Erythroblast (primary cell): ENCODE measurements at regions not wholly inside any gene's neighbourhood (a gene's known extent, or its start where the extent isn't known, plus 50 kb on each side); places are given as distances from the start of the nearest gene placed in this dataset.

Source experiments
- DNase-seq, 2 experiments: peaks; one replicate each; lab custom pipeline; 2025; lab: John Stamatoyannopoulos, UW
- GATA1 ChIP-seq: IDR thresholded peaks from 2 replicates; pipeline ENCODE4 v1.6.1; 2011; ENCODE audit warnings: low read depth, mild to moderate bottlenecking, control low read depth, low read length, moderate library complexity
- POLR2A ChIP-seq: IDR thresholded peaks from 2 replicates; pipeline ENCODE4 v1.6.1; 2011; ENCODE audit warnings: mild to moderate bottlenecking, low read length

DNA sequence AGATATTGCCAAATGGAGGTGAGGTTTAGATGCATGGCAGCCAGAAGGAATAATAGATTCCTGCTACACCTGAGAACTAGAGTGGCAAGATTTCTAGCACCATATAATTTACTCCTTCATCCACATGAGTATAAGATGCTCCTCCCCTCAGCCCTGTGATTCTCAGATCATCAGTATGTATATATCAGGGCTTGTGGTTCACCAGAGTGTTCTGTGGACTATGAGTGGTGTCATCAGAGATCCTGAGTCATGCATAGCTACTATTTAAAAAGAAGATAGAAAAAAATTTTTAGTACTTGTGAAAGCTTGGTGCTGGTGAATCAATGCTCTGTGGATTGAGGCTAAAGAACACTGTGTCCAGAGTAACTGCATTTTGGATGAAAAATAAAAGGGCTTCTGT, 285.9 kb downstream of the BMP4 start:
- TF ChIP-seq POLR2A (no peak), GATA1 (no peak)
- no peak for DNase-seq

DNA sequence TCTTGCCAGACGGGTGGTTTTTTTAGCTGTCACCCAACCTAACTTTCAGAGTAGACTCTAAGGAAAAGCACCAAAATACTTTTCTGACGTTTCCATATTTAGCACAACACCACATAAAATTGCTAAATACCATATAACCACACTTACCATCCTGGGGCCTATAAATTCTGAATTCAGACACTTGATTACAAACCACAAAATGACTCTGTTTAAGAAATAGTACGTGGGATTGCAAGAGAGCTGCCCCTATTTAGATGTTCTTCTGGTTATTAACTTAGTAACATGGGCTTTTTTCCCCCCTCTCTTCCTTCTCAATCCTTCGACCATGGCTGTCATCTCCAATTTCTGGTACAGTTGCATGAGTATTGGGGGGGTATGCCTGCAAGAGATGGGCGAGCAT, 287.7 kb downstream of the BMP4 start:
- TF ChIP-seq GATA1 (no peak), POLR2A (no peak)
- no peak for DNase-seq

DNA sequence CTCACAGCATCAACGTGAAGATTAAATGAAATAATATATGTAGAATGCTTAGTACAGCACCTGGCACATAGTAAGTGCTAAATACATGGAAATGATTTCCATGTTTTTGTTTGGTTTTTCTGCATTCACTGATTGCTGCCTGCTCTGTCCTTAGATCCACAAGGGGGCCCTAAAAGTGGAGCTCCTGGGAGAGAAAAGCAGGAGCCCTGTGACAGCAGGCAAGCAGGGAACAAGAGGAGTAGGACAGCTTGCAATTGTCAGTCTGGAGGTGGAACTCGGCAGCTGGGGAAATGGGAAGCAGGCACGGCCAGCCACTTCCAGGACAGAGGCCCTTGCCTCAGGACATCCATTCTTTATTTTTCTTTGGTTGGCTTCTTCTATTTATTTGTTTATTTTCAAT, 292.9 kb downstream of the BMP4 start:
- DNase-seq = no peak
- TF ChIP-seq GATA1 (no peak), POLR2A (no peak)

DNA sequence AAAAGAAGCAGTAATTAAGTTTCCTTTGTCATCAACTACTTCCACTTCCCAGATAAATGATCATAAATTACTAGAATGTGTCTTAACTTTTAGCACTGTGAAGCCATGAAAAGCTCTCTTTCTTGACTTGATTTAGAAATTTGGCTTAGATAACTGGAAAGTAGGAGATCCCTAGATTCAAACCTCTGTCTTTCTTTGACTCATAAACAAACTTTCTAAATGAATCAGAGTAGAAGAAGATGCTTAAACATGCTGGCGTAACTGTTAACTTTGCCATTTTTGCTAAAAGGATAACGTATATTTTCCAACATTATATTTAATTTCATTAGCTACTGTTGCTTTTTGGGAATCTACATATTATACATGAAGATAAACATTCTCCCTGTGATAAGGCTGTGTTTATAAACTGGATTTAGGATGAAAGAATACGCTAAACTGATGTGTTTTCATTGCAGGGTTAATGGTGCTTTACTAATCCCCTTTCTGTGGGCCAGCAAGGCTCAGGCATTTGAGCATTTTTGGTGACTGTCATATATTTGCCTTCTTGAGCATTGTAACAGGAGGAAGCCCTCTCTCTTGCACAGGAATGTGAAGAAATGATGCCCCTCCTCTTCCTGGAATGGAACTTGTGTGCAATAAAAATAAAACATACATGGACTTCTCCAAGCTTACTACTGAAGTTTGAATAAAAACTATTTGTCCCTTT, 301.4 kb downstream of the BMP4 start:
- TF ChIP-seq POLR2A = no peak
- no peak for DNase-seq

DNA sequence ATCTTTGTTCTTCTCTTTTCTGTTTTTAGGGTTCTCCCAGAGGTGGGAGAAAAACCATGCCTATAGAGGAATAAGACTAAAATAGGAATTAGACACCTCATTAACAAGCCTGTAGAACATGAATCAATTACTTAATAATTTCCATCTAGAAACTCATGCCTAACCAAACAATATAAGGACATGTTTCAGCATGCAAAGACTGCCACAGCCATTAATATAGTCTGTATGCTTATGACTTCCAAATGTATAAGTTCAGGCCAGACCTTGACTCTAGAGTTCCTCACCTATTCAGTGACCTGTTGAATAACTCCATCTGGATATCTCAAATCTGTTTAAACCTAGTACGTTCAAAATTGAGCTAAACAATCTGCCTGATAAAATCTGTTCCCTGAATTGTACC, 304.6 kb downstream of the BMP4 start:
- TF ChIP-seq POLR2A (no peak), GATA1 (no peak)
- no peak for DNase-seq

DNA sequence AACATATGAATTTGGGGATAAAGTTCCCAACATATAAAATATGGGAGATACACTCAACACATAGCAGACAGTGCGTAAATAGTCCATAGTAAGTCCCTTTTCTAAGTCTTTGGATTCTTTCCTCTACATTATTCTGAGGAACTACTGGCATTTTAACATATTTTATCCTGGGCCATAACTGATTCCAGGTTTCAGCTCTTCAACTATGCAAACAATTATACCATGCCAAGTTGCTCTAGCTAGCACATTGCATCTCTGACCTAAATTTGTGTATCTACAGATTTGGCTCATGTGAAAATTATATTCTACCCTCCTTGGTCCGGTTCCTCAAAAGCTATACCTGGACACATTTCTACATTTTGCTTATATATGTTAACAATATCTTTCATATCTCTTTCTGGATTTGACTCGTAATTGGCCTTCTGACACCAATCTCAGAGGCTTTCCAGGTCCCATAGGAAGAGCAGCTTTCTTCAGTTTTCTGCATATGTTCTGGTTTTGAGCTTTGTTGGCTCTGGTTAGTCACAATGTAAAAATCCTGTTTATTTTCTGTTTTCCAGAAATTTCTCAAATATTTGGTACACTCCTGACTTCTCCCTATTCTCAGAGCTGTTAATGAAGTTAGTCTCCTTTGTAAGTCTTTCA, 305.4 kb downstream of the BMP4 start:
- DNase-seq = no peak
- no peak for TF ChIP-seq GATA1
- no peak for TF ChIP-seq POLR2A

DNA sequence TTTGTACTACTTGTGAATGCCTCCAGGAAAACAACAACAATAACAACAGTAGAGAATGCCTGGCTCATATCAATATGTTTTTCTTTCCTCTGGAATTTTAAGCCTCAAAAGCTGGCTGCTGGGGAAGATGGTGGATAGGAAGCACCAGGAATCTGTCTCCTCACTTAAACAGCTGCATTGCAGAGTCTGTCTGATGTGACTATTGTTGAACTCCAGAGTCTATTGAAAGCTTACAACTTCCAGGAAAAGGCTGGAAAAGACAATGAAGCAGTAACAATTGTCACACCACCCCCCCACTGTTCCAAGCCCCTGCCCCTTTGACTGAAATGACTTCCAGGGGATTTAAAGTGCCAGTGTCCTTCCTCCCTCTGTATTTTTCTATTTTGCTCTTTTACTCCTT, 309.7 kb downstream of the BMP4 start:
- TF ChIP-seq POLR2A (no peak), GATA1 (no peak)
- DNase-seq = no peak

DNA sequence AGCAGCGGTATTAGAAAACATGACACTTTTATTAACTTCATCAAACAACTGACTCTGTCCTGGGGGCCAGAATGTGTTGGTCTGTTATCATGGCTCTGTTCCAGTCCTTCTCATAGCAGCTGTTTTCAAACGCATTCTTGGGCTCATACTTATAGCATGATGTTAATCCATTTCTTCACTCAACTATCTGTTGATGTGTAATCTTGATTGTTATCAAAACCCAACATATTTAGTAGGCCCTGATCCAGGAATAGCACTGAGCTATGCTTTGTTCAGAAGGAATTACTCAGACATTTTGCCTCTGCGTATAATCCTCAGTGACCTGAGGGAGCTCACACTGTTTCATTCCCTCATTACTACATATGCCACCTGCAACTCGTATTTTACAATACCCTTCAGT, 315.9 kb downstream of the BMP4 start:
- no peak for DNase-seq
- TF ChIP-seq POLR2A (no peak), GATA1 (no peak)

DNA sequence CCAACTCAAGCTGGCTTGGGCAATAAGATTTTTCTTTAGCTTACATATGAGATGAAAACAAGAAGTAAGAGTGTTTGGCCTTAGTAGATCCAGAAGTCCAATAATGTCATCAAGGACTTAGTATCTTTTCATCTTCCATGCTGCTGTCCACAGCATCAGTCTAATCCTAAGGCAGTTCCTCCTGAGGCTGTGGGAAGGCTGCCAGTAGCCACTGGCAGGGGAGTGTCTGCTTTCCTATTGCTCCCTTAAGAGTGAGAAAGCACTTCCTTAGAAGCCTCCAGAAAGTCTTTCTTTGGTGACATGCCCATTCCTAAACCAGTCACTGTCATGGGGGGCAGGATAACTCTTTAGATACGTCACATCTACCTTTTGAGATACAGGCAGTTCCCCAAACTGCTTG, 317.7 kb downstream of the BMP4 start:
- TF ChIP-seq POLR2A = no peak
- no peak for TF ChIP-seq GATA1
- DNase-seq = no peak

DNA sequence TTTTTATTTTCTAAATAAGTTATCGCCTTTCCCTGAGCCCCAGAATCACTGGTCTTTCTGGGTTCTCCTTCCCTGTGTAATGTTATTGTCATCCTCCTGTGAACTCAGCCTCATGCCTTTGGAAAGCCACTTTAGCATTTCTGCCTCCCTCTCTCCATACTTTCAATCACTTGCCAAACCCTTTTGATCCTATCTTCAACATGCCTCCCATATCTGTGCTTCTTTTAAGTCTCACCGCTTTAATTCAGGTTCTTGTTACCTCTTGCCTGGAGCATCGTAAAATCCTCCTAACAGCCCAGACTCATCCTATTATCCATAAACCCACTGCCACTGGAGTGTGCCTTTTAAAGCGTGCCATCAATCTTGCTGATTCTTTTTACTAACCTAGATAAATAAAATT, 321.8 kb downstream of the BMP4 start:
- no peak for DNase-seq
- no peak for TF ChIP-seq GATA1
- TF ChIP-seq POLR2A = no peak

DNA sequence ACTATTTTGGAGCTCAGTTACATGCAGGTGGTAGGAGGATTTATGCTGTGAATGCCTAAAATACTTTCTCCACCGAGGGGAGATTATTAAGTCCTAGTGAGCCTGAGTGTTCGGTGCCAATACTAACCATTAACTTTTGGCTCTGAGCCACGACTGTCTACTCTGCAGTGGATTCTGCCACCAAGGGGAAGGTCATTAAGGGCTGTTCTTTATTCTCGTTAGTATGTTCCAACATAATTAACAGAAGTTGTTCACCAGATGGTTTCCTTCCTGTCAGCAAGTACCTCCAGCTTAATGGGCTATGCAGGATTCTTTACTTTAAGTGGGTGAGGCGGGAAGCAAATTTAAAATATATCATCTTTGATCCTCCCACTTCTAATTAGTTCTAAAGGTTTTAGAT, 326.3 kb downstream of the BMP4 start:
- no peak for TF ChIP-seq GATA1
- TF ChIP-seq POLR2A = no peak
- DNase-seq = no peak

DNA sequence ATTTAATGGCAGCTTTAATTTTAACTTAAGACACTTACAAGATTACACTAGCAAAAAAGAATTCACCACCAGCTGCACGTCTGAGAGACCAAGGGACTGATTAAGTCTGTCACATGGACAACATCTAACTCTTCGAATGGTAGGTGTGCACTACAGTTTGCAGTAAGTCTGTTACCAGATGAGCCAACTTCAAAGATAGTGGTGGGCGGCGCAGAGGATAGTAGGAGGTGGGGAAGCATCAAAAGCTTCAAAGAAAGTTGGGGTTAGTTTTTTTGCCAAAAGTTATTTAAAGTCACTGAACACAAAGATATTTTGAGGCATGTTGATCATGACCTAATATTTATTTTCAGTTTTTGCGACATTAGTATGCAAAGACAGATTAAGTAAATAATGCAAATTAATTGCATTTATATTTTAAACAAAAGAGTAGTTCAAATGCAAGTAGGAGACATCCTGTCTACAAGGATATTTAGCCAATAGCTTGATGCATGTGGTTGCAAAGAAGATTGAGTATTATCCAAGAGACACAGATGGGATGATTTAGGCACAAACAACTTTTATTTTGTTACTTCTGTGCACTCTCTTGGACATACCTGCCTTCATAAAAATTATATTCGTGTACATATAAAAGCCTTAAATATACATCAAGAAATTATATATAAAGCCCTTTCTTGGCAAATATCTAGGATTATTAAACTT, 327.7 kb downstream of the BMP4 start:
- no peak for DNase-seq
- TF ChIP-seq POLR2A = no peak
- TF ChIP-seq GATA1 = no peak

DNA sequence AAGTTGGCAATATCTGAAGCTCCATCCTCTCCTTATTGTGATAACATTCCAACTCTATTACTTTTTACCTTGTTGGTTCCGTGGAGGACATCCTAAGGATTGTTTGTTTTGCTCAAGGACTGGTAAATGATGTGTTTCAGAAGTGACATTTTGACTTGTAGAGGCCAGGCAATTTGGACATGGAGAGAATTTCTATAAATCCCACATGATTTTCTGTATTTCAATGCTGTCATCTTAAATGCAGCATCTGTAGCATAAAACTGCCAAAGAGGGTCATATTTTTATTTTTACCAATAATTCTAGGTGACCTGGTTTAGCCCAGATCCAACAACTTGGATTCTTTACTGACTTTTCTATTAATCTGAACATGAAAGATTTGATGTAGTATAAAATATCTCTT, 328.4 kb downstream of the BMP4 start:
- no peak for DNase-seq
- TF ChIP-seq GATA1 = no peak

DNA sequence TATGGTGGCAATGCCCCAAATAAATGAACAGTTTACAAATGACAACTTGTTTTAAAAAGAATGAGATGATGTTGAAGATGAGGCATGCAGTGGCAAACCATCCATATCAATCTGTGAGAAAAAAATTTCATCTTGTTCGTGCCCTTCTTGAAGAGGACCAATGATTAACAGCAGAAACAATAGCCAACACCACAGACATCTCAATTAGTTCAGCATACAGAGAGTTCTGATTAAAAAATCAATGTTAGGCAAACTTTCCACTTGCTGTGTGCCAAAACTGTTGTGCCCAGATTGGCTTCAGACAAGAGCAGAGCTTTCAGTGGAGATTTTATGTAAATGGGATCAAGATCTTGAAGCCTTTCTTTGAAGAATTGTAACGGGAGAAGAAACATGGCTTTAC, 329.9 kb downstream of the BMP4 start:
- no peak for TF ChIP-seq POLR2A
- no peak for TF ChIP-seq GATA1
- no peak for DNase-seq
